AG09309 (cell line): ENCODE measurements at regions not wholly inside any gene's neighbourhood (a gene's known extent, or its start where the extent isn't known, plus 50 kb on each side); places are given as distances from the start of the nearest gene placed in this dataset.
"Not testable (repeated sequence)": the region's sequence is repeated elsewhere in the genome, so short reads cannot be mapped to it uniquely, and the experiment has no call there.

Experiments
- DNase-seq: peaks from one replicate; pipeline ENCODE4 v3.0.0-alpha.2; 2010; ENCODE audit warnings: low read depth
- H3K4me3 ChIP-seq: 2 replicates; pipeline ENCODE4 v1.5.1; 2011; ENCODE audit warnings: mild to moderate bottlenecking, low read depth, low read length, moderate library complexity; ENCODE audit not compliant: control insufficient read depth
- TF ChIP-seq, protein P1 (sequence below): IDR thresholded peaks from 2 replicates; pipeline ENCODE4 v1.5.1; 2011; ENCODE audit warnings: mild to moderate bottlenecking, low read depth, low read length, inconsistent platforms; ENCODE audit not compliant: insufficient read depth, control insufficient read depth; ENCODE audit errors: missing control alignments

DNA sequence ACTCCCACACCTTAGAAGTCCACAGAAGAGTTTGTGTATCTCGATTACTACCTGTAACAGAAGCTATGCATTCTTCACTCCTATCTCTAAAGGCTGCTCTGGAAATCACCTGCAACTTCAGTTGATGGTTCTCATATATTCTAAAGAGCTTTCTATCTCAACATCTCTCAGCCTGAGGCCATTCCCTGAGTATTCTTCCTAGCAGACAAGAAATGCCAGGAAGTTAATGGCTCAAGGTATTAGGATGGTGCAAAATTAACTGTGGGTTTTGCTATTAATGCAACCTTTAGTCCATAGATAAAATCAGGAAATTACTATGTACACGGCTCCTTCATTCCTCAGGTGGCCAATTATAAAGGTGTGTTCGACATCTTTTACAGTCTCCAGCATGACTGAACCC lies 290.1 kb downstream of the ZNF716 start:
- H3K4me3 ChIP-seq, DNase-seq: not testable (repeated sequence)

DNA sequence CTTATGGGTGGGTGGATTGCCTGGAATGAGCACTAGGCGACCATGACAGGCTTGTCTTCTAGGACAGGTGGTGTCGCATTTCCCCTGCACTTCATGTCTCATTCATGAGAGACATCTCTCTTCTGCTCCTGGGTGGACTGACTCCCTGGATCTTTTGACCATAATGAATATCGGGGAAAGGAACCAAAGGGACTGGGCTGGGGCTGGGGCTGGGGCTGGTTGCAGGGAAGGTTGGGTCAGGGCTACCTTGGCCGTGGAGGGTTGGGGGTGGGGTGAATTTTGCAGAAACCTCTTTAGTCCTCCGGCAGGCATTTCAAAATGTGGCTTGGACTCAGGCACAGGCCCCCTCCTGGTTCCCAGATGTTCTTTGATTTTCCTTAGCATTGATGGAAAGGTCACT lies 319.2 kb downstream of the ZNF716 start:
- H3K4me3 ChIP-seq: no peak overlapping the region
- TF ChIP-seq, protein P1, sequence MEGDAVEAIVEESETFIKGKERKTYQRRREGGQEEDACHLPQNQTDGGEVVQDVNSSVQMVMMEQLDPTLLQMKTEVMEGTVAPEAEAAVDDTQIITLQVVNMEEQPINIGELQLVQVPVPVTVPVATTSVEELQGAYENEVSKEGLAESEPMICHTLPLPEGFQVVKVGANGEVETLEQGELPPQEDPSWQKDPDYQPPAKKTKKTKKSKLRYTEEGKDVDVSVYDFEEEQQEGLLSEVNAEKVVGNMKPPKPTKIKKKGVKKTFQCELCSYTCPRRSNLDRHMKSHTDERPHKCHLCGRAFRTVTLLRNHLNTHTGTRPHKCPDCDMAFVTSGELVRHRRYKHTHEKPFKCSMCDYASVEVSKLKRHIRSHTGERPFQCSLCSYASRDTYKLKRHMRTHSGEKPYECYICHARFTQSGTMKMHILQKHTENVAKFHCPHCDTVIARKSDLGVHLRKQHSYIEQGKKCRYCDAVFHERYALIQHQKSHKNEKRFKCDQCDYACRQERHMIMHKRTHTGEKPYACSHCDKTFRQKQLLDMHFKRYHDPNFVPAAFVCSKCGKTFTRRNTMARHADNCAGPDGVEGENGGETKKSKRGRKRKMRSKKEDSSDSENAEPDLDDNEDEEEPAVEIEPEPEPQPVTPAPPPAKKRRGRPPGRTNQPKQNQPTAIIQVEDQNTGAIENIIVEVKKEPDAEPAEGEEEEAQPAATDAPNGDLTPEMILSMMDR: no peak
- DNase-seq: no peak

DNA sequence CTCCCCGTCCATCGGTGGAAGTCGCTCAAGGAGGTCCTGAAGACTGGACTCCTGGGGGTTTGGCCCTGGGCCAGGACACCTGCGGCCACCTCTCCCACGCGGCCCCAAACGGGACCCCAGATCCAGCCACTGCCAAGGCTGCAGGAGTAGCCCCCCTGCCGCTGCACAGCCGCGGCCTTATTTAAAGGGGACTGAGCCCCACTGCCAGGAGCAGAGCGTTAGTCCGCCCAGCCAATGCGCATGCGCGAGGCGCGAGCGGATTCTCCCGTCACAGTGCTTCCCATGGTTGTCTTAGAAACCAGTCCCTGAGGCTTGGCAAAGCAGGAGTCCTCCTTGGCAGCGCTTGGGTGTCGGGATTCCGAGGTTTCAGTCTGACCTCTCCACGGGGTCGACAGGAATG lies 320.0 kb downstream of the ZNF716 start:
- H3K4me3 ChIP-seq: no peak overlapping the region
- TF ChIP-seq, protein P1: no peak
- DNase-seq: no peak

DNA sequence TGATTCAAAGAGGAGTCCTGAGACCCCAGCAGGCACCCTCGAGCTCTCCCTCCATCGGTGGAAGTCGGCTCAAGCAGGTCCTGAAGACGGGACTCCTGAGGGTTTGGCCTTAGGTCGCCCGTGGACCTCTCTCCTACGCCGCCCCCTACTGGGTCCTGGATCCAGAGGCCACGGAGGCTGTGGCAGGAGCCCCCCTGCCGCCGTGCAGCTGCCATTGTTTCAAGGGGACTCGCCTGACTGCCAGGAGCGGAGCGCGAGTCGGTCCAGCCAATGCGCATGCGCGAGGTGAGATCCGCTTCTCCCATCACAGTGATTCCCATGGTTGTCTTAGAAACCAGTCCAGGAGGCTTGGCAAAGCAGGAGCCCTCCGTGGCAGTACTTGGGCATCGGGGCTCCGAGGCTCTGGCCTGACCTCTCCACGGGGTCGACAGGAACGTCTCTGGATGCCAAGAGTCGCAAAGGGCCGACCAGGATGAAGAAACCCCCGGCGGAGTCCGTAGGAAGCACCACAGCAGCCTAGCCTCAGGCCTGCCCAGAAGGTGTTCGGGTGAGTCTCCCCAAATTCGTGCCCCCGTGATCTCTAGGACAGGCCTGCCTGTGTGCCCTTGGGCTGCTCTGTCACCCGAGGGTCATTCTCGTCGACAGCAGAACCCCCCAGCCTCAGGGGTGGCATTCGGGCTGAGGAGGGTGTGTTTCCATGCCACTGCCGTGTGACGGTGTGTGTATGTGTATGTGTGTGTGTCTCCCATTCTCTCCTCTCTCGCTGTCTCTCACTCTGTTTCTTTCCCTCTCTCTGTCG lies 322.3 kb downstream of the ZNF716 start:
- TF ChIP-seq, protein P1: no peak
- no peak for DNase-seq
- no peak overlapping the region for H3K4me3 ChIP-seq

DNA sequence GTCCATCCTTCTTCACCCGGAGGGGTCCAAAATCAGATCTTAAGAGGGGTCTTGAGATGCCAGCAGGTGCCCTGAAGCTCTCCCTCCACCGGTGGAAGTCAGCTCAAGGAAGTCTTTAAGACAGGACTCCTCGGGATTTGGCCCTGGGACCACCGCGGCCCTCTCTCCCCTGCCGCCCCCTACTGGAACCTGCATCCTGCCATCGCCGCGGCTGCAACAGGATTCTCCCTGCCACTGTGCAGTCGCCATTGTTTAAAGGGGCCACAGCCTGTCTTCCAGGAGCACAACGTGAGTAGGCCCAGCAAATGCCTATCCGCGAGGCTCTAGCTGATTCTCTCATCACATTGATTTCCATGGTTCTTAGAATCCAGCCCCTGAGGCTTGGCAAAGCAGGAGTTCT lies 324.3 kb downstream of the ZNF716 start:
- no peak for DNase-seq
- TF ChIP-seq, protein P1: no peak
- no peak overlapping the region for H3K4me3 ChIP-seq

DNA sequence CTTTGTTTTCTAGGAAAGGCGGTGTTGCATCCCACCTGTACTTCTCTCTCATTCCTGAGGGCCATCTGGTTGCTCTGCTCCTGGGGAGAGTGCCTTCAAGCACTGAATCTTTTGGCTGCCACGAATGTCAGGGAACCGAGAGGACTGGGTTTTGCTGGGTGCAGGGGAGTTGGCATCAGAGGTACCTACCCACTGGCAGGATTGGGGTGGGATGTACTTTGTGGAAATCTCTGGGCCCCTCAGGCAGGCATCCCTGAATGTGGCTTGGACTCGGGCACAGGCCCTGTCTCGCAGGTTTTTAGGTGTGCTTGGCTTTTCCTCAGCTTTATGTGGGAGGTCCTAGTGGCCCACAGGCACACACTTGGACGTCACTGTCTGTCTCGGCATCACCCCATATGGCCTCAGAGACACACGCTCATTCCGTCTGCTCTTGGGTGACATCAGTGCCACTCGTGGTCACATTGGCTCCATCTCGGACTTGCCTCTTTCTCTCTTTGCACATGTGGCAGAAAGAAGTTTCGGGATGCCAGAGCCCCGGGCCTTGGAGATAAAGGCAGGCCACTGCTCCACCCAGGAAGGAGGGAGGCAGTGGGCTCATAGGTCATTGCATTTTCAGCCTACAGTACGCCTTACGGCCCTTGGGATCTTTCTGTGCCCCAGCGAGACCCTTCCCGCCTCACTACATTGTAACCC lies 325.6 kb downstream of the ZNF716 start:
- no peak for DNase-seq
- TF ChIP-seq, protein P1: no peak
- H3K4me3 ChIP-seq: no peak overlapping the region

DNA sequence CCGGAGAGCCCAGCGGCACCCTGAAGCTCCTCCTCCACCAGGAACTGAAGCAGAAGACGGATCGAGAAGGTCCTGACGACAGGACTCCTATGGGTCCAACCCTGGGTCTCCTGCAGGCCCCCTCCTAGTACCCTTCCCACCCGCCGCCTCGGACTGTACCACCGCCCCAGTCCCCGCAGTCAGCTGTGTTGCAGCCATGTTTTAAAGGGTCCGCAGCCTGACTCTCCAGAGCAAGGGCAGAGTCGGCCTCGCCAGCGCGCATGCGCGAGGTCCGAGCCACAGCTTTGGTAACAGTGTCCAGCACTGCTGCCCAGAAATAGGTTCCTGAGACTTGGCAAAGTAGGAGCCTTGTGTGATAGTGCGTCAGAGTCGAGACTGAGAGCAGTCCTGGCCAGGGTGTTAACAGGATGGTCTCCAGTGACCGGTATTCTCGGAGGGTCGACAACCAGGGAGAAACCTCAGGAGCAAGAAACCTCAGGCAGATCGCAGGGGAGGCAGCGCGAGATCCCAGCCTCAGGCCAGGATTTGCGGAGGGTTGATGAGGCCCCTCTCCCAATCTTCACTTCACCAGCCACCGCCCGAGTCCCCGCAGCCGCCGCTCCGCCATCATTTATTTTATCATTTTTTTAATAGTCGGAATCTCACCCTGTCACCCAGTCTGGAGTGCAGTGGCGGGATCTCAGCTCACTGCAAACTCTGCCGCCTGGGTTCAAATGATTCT lies 326.3 kb downstream of the ZNF716 start:
- not testable (repeated sequence) for H3K4me3 ChIP-seq

More for the DNA sequence above, 326.3 kb downstream of the ZNF716 start:
- not testable (repeated sequence) for DNase-seq
